NCI-H524 (cell line): ENCODE measurements at regions not wholly inside any gene's neighbourhood (a gene's known extent, or its start where the extent isn't known, plus 50 kb on each side); places are given as distances from the start of the nearest gene placed in this dataset.
A peak's percentile ranks its signal among the peaks of the same experiment; 100 is the strongest.

Experiments used
- DNase-seq, 2 experiments: peaks; one replicate each; lab custom pipeline; 2025; lab: John Stamatoyannopoulos, UW

GRCh38 chr2:898319-898718, 52.3 kb upstream of the SNTG2 start:
- peak; percentile 30 to 58 for DNase-seq

- no peak for DNase-seq
Observed at GRCh38 chr2:897091-897490, 53.6 kb upstream of the SNTG2 start.

- DNase-seq: peak in 1 of 2 experiments; percentile 15
Observed at GRCh38 chr2:893311-893710, 57.3 kb upstream of the SNTG2 start.

- no peak for DNase-seq
Observed at GRCh38 chr2:892892-893291, 57.8 kb upstream of the SNTG2 start.

GRCh38 chr2:892401-892800, 58.2 kb upstream of the SNTG2 start:
- no peak for DNase-seq

GRCh38 chr2:891734-892133, 58.9 kb upstream of the SNTG2 start:
- no peak for DNase-seq

GRCh38 chr2:890791-891190, 59.9 kb upstream of the SNTG2 start:
- DNase-seq: no peak

- DNase-seq: no peak
Observed at GRCh38 chr2:890214-890613, 60.4 kb upstream of the SNTG2 start.

- no peak for DNase-seq
Observed at GRCh38 chr2:888906-889566, 61.6 kb upstream of the SNTG2 start.

- DNase-seq: no peak
Observed at GRCh38 chr2:888211-888801, 62.3 kb upstream of the SNTG2 start.

GRCh38 chr2:887639-888038, 63.0 kb upstream of the SNTG2 start:
- no peak for DNase-seq

GRCh38 chr2:886072-887022, 64.3 kb upstream of the SNTG2 start:
- DNase-seq: no peak

GRCh38 chr2:885230-886071, 65.2 kb upstream of the SNTG2 start:
- DNase-seq: no peak

- DNase-seq: peak; percentile 57 to 90
Observed at GRCh38 chr2:883803-884748, 66.6 kb upstream of the SNTG2 start.

GRCh38 chr2:883260-883802, 67.3 kb upstream of the SNTG2 start:
- DNase-seq: peak in 1 of 2 experiments; percentile 46

- DNase-seq: no peak
Observed at GRCh38 chr2:881204-881918, 69.3 kb upstream of the SNTG2 start.

GRCh38 chr2:880201-880970, 70.3 kb upstream of the SNTG2 start:
- no peak for DNase-seq

GRCh38 chr2:879540-879939, 71.1 kb upstream of the SNTG2 start:
- no peak for DNase-seq
